Testis (tissue), 2 donors: ENCODE measurements at regions not wholly inside any gene's neighbourhood (a gene's known extent, or its start where the extent isn't known, plus 50 kb on each side); places are given as distances from the start of the nearest gene placed in this dataset.

Source experiments
- CTCF ChIP-seq, 3 experiments: fragments of 450-650 bp in 2 of 3; fragments of 200-600 bp in 1 of 3; sonication (generic) in 1 of 3; IDR thresholded peaks; one replicate each; pipeline ENCODE4 v1.5.1; 2016 to 2019; ENCODE audit warnings: antibody characterized with exemption in 3 of 3, mild to moderate bottlenecking in 2 of 3, moderate library complexity in 1 of 3
- POLR2A ChIP-seq: fragments of 450-650 bp; IDR thresholded peaks from one replicate; pipeline ENCODE4 v1.6.1; 2017; ENCODE audit warnings: antibody characterized with exemption, mild to moderate bottlenecking, moderate library complexity

GRCh38 chr4:136316961-136317360, 1215.3 kb downstream of the PCDH18 start:
- TF ChIP-seq CTCF (IDR thresholded peaks at IDR 0.05) (no peak), POLR2A (no peak)
